DMS 273 (cell line): ENCODE measurements at regions not wholly inside any gene's neighbourhood (a gene's known extent, or its start where the extent isn't known, plus 50 kb on each side); places are given as distances from the start of the nearest gene placed in this dataset.
"Not testable (repeated sequence)": the region's sequence is repeated elsewhere in the genome, so short reads cannot be mapped to it uniquely, and the experiment has no call there.

Source experiments
- DNase-seq: peaks from one replicate; lab custom pipeline; 2025; ENCODE audit not compliant: unreplicated experiment; lab: John Stamatoyannopoulos, UW

- DNase-seq, result no peak
Observed at GRCh38 chr7:13068032-13068431, 380.6 kb downstream of the ARL4A start.

- peak; percentile 56 for DNase-seq
Observed at GRCh38 chr7:13069841-13070240, 382.4 kb downstream of the ARL4A start.

GRCh38 chr7:13072014-13072413, 384.6 kb downstream of the ARL4A start:
- DNase-seq, result no peak

GRCh38 chr7:13077466-13077865, 390.0 kb downstream of the ARL4A start:
- DNase-seq, result no peak

GRCh38 chr7:13078105-13078504, 390.7 kb downstream of the ARL4A start:
- no peak for DNase-seq

GRCh38 chr7:13090959-13091358, 403.5 kb downstream of the ARL4A start:
- DNase-seq, result no peak

- DNase-seq, result no peak
Observed at GRCh38 chr7:13091974-13092707, 404.7 kb downstream of the ARL4A start.

- no peak for DNase-seq
Observed at GRCh38 chr7:13092708-13093005, 405.2 kb downstream of the ARL4A start.

GRCh38 chr7:13093160-13093559, 405.7 kb downstream of the ARL4A start:
- no peak for DNase-seq

GRCh38 chr7:13097499-13097898, 410.1 kb downstream of the ARL4A start:
- DNase-seq, result no peak

- DNase-seq, result no peak
Observed at GRCh38 chr7:13098161-13098560, 410.7 kb downstream of the ARL4A start.

- no peak for DNase-seq
Observed at GRCh38 chr7:13099154-13099795, 411.8 kb downstream of the ARL4A start.

GRCh38 chr7:13104128-13104527, 416.7 kb downstream of the ARL4A start:
- no peak for DNase-seq

GRCh38 chr7:13105209-13105608, 417.8 kb downstream of the ARL4A start:
- no peak for DNase-seq

GRCh38 chr7:13106513-13106912, 419.1 kb downstream of the ARL4A start:
- no peak for DNase-seq

GRCh38 chr7:13107291-13107690, 419.9 kb downstream of the ARL4A start:
- no peak for DNase-seq

GRCh38 chr7:13108061-13108460, 420.6 kb downstream of the ARL4A start:
- no peak for DNase-seq

GRCh38 chr7:13109201-13109600, 421.8 kb downstream of the ARL4A start:
- no peak for DNase-seq

- DNase-seq, result no peak
Observed at GRCh38 chr7:13110107-13110506, 422.7 kb downstream of the ARL4A start.

GRCh38 chr7:13111230-13111629, 423.8 kb downstream of the ARL4A start:
- DNase-seq, result no peak

GRCh38 chr7:13114240-13114639, 426.8 kb downstream of the ARL4A start:
- not testable (repeated sequence) for DNase-seq

- DNase-seq, result no peak
Observed at GRCh38 chr7:13115157-13115772, 427.8 kb downstream of the ARL4A start.

- no peak for DNase-seq
Observed at GRCh38 chr7:13115855-13116254, 428.4 kb downstream of the ARL4A start.
